K562 (cell line): ENCODE measurements at regions not wholly inside any gene's neighbourhood (a gene's known extent, or its start where the extent isn't known, plus 50 kb on each side); places are given as distances from the start of the nearest gene placed in this dataset.

Experiments
- CTCF ChIP-seq, 3 experiments: IDR thresholded peaks in 2 of 3; conservative IDR thresholded peaks in 1 of 3; 2 replicates each; pipeline ENCODE4 v1.5.1; 2011 to 2012; ENCODE audit warnings: low read length in 3 of 3, mild to moderate bottlenecking in 3 of 3, control low read depth in 2 of 3, improper control_type of control experiment in 1 of 3, inconsistent platforms in 1 of 3, low read depth in 1 of 3, mixed read lengths in 1 of 3, moderate library complexity in 1 of 3; ENCODE audit not compliant: insufficient read depth in 2 of 3
- ELK1 ChIP-seq: sonication (generic); formaldehyde crosslinking; IDR thresholded peaks from 2 replicates; pipeline ENCODE4 v1.8.1; 2022; ENCODE audit warnings: missing genetic modification reagents
- ZBTB33 ChIP-seq: sonication (generic); formaldehyde crosslinking; IDR thresholded peaks from 2 replicates; pipeline ENCODE4 v1.8.1; 2023; ENCODE audit warnings: mild to moderate bottlenecking, missing genetic modification reagents

- TF ChIP-seq ZBTB33 (no peak), CTCF (IDR thresholded peaks at IDR 0.05 in 2 of 3, conservative IDR thresholded peaks at IDR 0.05 in 1 of 3; ENCODE audit: insufficient read depth in 2 of 3, low read depth in 1 of 3, low read length in 3 of 3) (no peak), ELK1 (no peak)
Measured at GRCh38 chr5:173391031-173391430, 62.8 kb upstream of the STC2 start.
